ENCODE measurements at regions not wholly inside any gene's neighbourhood (a gene's known extent, or its start where the extent isn't known, plus 50 kb on each side); places are given as distances from the start of the nearest gene placed in this dataset.

DNA sequence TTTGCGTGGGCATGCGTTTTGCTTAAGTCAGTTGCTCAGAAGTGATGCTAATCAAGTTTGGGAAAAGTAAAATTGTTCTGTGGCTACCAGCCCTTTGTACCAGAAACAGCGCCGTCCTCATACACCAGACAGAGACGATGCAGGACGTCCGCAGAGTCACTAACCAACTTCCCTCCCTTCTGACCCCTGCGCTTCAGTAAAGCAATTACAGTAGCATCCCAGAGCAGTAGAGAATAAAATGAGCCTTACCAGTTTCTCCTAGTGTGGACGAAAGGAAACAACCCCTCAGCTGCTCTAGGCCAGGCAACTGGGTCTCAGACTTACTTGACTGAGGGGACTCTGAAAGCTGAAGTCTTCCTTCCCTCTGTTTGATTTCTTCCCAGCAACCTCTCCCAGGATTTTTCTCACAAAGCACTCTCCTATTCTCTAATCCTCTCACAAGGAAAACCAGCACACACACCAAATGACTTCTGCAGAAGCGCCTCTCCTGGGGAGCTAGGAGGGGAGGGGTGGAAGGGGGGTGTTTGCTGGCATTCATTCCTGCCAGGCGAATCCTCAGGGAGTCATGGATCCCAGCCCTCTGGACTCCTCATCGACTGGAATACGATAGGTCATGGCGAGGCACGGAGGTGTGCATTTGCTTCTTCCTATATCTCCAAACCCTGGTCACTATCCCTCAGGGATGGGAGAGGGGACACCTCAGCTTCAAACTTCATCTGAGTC is 56.0 kb upstream of the MID1 start:
- H3K4me1 Mint-ChIP-seq (ENCODE audit: low read depth, unreplicated experiment) = peaks cover 10% of the 10 kb centered on the region
- TF ChIP-seq EZH2 (IDR thresholded peaks at IDR 0.05; ENCODE audit: insufficient read depth, low read length) = no peak
- TF ChIP-seq, protein P1, sequence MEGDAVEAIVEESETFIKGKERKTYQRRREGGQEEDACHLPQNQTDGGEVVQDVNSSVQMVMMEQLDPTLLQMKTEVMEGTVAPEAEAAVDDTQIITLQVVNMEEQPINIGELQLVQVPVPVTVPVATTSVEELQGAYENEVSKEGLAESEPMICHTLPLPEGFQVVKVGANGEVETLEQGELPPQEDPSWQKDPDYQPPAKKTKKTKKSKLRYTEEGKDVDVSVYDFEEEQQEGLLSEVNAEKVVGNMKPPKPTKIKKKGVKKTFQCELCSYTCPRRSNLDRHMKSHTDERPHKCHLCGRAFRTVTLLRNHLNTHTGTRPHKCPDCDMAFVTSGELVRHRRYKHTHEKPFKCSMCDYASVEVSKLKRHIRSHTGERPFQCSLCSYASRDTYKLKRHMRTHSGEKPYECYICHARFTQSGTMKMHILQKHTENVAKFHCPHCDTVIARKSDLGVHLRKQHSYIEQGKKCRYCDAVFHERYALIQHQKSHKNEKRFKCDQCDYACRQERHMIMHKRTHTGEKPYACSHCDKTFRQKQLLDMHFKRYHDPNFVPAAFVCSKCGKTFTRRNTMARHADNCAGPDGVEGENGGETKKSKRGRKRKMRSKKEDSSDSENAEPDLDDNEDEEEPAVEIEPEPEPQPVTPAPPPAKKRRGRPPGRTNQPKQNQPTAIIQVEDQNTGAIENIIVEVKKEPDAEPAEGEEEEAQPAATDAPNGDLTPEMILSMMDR (IDR thresholded peaks at IDR 0.05; ENCODE audit: insufficient read depth, low read depth, low read length) = no peak
- H3K4me2 ChIP-seq (ENCODE audit: low read length) = peak overlapping the region; percentile 50
- no peak overlapping the region for H3K9ac ChIP-seq (ENCODE audit: low read length)
- no peak for DNase-seq (ENCODE audit: low read depth)
- no peaks in the 10 kb centered on the region for H4K20me1 ChIP-seq (ENCODE audit: insufficient read depth, low read length)
- no peaks in the 10 kb centered on the region for H3K9me3 ChIP-seq (ENCODE audit: insufficient read depth, low read depth, low read length)
- no peaks in the 10 kb centered on the region for H3K79me2 ChIP-seq (ENCODE audit: insufficient read depth, low read length)
- no peaks in the 10 kb centered on the region for H3K36me3 ChIP-seq (ENCODE audit: insufficient read depth, low read length)
- H3K4me1 ChIP-seq (ENCODE audit: insufficient read depth, low read length) = no peaks in the 10 kb centered on the region
- no peaks in the 10 kb centered on the region for H3K27me3 Mint-ChIP-seq (ENCODE audit: low read depth, unreplicated experiment)
- no peak overlapping the region for H3K4me3 ChIP-seq (ENCODE audit: insufficient read depth, low read depth, low read length)
- no peak overlapping the region for H3K27ac Mint-ChIP-seq (ENCODE audit: unreplicated experiment)
- H3K4me3 Mint-ChIP-seq (ENCODE audit: unreplicated experiment) = no peak overlapping the region
- FAIRE-seq = peak; percentile 85
- no peaks in the 10 kb centered on the region for H3K27me3 ChIP-seq (ENCODE audit: insufficient read depth, low read length)
- no peak overlapping the region for H2AFZ ChIP-seq (ENCODE audit: low read depth, low read length)
- H3K36me3 Mint-ChIP-seq (ENCODE audit: low read depth, unreplicated experiment) = no peaks in the 10 kb centered on the region
- H3K9me3 Mint-ChIP-seq (ENCODE audit: unreplicated experiment) = no peaks in the 10 kb centered on the region
- no peak overlapping the region for H3K27ac ChIP-seq (ENCODE audit: low read depth, low read length)

DNA sequence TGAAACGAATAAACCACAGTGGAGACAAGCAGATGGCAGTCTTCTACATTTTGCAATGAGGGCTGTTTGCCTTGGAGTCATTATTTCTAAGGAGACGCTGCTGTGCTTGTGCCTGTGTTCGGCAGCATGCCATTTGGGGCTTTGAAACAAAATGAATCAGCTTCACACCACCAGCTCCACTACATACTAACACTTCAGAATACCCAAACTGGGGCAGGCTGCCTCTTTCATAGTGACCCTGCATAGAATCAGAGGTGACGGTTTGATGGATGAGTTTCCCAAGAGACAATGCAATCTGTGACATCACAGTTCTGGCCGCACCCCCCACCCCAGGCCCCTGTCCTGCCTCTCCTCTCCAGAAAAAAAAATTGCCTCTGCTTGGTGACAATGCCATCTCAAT is 57.1 kb upstream of the MID1 start:
- Mint-ChIP-seq H3K36me3 (ENCODE audit: low read depth, unreplicated experiment) (no peaks in the 10 kb centered on the region), H3K27ac (ENCODE audit: unreplicated experiment) (no peak overlapping the region), H3K9me3 (ENCODE audit: unreplicated experiment) (no peaks in the 10 kb centered on the region)

More for the DNA sequence above, 57.1 kb upstream of the MID1 start:
- H3K27ac ChIP-seq (ENCODE audit: low read depth, low read length) = no peak overlapping the region
- no peaks in the 10 kb centered on the region for H3K79me2 ChIP-seq (ENCODE audit: insufficient read depth, low read length)
- no peak overlapping the region for H3K9ac ChIP-seq (ENCODE audit: low read length)
- H3K36me3 ChIP-seq (ENCODE audit: insufficient read depth, low read length) = no peaks in the 10 kb centered on the region
- no peak overlapping the region for H3K4me2 ChIP-seq (ENCODE audit: low read length)
- TF ChIP-seq EZH2 (IDR thresholded peaks at IDR 0.05; ENCODE audit: insufficient read depth, low read length) = no peak
- TF ChIP-seq, protein P1 (IDR thresholded peaks at IDR 0.05; ENCODE audit: insufficient read depth, low read depth, low read length) = no peak
- no peaks in the 10 kb centered on the region for H3K4me1 ChIP-seq (ENCODE audit: insufficient read depth, low read length)
- FAIRE-seq (peak; percentile 20), DNase-seq (ENCODE audit: low read depth) (no peak)
- Mint-ChIP-seq H3K4me3 (ENCODE audit: unreplicated experiment) (no peak overlapping the region), H3K4me1 (ENCODE audit: low read depth, unreplicated experiment) (peaks cover 10% of the 10 kb centered on the region), H3K27me3 (ENCODE audit: low read depth, unreplicated experiment) (no peaks in the 10 kb centered on the region)
- H3K4me3 ChIP-seq (ENCODE audit: insufficient read depth, low read depth, low read length) = no peak overlapping the region
- no peaks in the 10 kb centered on the region for H3K27me3 ChIP-seq (ENCODE audit: insufficient read depth, low read length)
- H4K20me1 ChIP-seq (ENCODE audit: insufficient read depth, low read length) = no peaks in the 10 kb centered on the region
- H3K9me3 ChIP-seq (ENCODE audit: insufficient read depth, low read depth, low read length) = no peaks in the 10 kb centered on the region
- no peak overlapping the region for H2AFZ ChIP-seq (ENCODE audit: low read depth, low read length)

Measured in astrocyte (in vitro differentiated cells and primary cell).